NCI-H526 (cell line): ENCODE measurements at regions not wholly inside any gene's neighbourhood (a gene's known extent, or its start where the extent isn't known, plus 50 kb on each side); places are given as distances from the start of the nearest gene placed in this dataset.
"Not testable (repeated sequence)": the region's sequence is repeated elsewhere in the genome, so short reads cannot be mapped to it uniquely, and the experiment has no call there.

Experiments used
- DNase-seq, 2 experiments: peaks; one replicate each; lab custom pipeline; 2025; lab: John Stamatoyannopoulos, UW

DNA sequence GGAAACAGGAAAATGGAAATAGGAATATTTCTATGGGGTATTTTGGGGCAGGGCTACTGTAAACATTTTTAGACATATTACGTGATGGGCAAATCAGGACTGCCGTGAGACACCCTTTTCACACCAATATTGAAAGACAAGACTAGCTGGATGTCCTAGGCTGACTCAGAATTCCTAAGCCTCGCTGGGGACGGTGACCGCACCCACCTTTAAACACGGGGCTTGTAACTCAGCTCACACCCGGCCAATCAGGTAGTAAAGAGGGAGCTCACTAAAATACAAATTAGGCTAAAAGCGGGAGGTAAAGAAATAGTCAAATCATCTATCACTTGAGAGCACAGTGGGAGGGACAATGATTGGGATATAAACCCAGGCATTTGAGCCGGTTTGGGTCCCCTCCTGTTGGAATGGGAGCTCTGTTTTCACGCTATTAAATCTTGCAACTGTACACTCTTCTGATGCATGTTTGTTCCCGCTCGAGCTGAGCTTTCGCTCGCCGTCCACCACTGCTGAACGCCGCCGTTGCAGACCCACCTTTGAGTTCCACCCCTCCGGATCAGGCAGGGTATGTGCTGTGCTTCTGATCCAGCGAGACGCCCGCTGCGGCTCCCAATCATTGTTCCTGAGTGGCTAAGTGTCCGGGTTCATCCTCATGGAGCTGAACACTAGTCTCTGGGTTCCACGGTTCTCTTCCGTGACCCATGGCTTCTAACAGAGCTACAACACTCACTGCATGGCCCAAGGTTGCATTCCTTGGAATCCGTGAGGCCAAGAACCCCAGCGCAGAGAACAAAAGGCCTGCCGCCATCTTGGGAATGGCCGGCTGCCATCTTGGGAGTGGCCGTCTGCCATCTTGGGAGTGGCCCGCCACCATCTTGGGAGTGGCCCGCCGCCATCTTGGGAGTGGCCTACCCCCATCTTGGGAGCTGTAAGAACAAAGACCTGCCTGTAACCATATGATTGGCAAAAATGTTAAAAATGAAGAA lies 152.6 kb downstream of the CRLF2 start:
- DNase-seq, result no peak

DNA sequence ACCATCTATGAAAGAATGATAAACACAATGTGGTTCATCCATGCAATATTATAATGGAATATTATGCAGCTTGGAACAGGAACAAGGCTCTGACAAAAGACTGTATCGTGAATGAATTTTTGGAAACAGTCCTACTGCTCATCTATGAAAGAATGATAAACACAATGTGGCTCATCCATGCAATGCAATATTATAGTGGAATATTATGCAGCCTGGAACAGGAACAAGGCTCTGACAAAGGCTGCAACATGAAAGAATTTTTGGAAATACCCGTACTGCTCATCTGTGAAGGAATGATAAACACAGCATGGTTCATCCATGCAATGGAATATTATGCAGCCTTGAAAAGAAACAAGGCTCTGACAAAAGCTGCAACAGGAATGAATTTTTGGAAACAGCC lies 158.8 kb downstream of the CRLF2 start:
- DNase-seq, result not testable (repeated sequence)

DNA sequence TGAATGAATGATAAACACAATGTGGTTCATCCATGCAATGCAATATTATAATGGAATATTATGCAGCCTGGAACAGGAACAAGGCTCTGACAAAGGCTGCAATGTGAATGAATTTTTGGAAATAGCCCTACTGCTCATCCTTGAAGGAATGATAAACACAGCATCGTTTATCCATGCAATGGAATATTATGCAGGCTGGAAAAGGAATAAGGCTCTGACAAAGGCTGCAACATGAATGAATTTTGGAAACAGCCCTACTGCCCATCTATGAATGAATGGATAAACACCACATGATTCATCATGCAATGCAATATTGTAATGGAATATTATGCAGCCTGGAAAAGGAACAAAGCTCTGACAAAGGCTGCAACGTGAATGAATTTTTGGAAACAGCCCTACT lies 159.4 kb downstream of the CRLF2 start:
- no peak for DNase-seq

DNA sequence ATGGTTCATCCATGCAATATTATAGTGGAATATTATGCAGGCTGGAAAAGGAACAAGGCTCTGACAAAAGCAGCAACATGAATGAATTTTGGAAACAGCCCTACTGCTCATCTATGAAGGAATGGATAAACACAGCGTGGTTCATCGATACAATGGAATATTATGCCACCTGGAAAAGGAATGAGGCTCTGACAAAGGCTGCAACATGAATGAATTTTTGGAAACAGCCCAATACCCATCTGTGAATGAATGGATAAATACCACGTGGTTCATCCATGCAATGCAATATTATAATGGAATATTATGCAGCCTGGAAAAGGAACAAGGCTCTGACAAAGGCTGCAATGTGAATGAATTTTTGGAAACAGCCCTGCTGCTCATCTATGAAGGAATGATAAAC lies 160.4 kb downstream of the CRLF2 start:
- DNase-seq, result no peak

- no peak for DNase-seq
Measured at GRCh38 chrX:1051421-1051820, 161.0 kb downstream of the CRLF2 start.

DNA sequence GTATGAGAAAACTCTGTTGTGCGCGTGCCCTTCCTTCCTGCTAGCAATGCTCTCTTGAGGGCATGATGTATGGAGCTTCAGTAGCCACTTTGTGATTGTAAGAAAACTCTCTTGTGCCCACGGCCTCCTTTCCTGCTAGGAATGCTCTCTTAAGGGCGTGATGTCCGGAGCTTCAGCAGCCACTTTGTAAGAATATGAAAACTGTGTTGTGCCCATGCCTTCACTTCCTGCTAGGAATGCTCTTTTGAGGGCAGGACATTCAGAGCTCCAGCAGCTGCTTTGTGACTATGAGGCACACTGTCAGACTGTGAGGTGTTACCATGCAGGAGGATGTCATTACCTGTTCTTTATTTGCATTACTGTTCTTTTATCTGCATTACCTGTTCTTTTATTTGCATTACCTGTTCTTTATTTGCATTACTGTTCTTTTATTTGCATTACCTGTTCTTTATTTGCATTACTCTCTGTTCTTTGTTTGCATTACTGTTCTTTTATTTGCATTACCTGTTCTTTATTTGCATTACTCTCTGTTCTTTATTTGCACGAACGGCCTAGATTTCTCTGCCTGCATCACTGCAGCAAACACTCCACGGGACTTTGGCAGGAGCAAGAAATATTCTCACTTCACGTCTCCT lies 166.7 kb downstream of the CRLF2 start:
- DNase-seq, result no peak

DNA sequence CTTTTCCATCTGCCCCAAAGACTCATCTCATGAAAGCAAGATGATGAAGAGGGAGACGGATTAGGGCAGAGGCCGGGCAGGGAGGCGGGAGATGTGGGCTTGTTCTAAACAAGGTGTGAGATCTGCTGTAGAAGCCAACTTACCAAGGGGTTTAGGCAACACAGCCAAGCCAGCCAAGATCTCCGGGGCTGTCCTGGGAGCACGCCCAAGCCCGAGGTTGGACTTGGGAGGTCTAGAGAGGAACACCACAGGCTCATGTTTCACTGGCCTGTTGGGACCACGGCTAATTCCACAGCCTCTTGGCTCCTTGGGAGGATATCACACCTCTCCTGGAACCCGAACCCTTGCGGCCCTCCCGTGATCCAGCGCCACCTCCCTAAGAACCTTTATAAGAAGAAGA lies 171.4 kb downstream of the CRLF2 start:
- no peak for DNase-seq

DNA sequence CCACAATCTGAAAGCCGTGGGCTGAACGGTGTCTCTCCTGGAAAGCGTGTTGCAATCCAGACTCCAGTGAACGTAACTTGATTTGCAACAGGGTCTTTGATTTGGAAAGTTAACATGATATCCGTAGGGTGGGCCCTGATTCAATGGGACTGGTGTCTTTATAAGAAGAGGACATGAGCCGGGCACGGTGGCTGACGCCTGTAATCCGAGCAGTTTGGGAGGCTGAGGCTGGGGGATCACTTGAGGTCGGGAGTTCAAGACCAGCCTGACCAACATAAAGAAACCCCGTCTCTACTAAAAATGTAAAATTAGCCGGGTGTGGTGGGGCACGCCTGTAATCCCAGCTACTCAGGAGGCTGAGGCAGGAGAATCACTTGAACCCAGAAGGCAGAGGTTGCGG lies 176.5 kb downstream of the CRLF2 start:
- DNase-seq, result not testable (repeated sequence)

DNA sequence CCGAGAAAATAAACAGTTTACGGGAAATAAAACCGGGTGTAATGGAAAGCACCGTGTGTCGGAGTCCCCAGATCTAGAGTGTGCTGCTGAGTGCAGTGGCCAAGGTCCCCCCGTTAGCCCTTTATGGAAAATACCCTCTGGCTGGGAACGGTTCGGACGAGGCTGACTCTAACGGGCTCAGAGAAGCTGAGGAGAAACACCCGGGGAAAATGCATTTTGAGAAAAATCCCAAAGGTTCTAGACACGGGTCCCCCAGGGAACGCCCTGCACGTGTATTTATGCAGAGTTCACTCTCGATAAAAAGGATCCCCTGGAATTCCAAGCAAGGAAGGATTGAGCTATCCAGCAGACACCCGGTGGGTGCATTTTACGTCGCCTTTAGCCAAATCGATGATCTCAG lies 177.2 kb downstream of the CRLF2 start:
- no peak for DNase-seq

- DNase-seq, result no peak
Measured at GRCh38 chrX:1034717-1035116, 177.7 kb downstream of the CRLF2 start.

- DNase-seq, result no peak
Measured at GRCh38 chrX:1031521-1032430, 180.7 kb downstream of the CRLF2 start.

DNA sequence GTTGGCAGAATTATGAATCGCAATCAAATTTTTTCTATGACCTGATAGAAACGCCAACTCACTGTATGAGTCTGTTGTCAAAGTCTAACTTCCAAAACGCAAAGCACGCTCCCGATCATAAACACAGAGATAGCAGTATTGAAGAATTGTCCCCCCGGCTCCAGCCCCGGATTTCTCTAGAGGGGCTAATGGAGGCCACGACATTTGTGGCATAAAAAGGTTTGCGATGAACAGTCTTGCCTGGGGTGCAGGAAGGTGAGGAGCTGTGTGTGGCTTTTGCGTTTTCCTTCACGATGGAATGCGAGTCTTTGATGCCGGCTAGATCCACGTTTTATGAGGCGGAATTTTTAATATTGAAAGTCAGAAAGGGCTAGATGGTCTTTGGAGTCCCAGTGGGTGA lies 183.0 kb downstream of the CRLF2 start:
- DNase-seq, result no peak

GRCh38 chrX:1027680-1028079 lies 184.8 kb downstream of the CRLF2 start:
- DNase-seq, result no peak

DNA sequence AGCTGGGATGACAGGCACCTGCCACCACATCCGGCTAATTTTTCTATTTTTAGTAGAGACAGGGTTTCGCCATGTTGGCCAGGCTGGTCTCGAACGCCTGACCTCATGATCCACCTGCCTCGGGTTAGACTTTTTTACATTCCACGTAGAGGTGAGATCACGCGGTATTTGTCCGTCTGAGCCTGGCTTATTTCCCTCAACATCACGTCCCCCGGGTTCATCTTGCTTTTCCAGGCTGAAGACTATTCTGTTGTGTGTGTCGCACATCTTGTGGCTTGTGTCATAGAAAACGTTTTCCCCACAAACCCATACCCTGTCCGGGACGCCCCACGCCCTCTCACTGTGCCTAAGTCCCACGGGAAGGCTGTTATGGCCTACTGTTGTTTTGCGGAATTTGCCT lies 185.3 kb downstream of the CRLF2 start:
- DNase-seq, result no peak

DNA sequence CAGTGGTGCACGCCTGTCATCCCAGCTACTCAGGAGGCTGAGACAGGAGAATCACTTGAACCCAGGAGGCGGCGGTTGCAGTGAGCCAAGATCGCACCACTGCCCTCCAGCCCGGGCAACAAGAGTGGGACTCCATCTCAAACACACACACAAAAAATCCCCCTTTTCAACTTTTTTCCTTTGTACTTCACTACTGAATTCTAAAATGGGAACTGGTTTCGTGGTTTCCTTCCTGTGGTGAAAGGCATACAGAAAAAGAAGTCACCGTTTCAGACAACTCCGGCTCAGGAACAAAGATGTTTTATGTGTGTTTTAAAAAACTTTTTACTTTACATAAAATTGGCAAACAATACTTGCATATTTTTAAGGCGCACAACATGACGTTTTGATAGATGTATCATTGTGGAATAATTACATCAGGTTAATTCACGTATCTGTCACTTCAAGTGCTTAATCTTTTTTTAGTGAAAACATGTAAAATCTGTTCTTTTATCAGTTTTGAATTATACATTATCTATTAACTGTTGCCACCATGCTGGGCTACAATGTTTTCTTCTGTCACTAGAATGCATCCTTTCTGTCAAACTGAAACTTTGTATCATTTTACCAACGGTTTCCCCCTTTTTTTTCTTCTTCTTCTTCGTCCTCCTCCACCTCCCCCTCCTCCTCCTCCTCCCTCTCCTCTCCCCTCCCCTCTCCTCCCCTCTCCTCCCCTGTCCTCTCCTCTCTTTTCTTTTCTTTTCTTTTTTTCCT lies 186.0 kb downstream of the CRLF2 start:
- no peak for DNase-seq

GRCh38 chrX:1025413-1025812 lies 187.0 kb downstream of the CRLF2 start:
- no peak for DNase-seq

DNA sequence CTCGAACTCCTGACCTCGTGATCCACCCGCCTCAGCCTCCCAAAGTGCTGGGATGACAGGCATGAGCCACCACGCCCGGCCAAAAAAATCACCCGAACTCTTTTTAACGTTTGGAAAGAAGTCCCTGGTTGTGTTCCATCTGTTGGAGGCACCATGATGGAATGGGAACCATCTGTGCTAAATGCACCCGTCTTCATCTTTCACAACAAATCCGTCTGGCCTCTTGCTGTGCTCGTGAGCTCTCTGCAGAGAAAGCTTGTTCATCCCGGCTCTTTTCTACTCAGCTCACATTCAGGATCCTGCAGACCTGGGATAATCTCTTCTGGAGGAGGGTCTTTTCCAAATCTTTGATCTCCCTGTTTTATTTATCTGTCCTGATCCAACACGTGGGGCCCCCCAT lies 188.8 kb downstream of the CRLF2 start:
- no peak for DNase-seq

DNA sequence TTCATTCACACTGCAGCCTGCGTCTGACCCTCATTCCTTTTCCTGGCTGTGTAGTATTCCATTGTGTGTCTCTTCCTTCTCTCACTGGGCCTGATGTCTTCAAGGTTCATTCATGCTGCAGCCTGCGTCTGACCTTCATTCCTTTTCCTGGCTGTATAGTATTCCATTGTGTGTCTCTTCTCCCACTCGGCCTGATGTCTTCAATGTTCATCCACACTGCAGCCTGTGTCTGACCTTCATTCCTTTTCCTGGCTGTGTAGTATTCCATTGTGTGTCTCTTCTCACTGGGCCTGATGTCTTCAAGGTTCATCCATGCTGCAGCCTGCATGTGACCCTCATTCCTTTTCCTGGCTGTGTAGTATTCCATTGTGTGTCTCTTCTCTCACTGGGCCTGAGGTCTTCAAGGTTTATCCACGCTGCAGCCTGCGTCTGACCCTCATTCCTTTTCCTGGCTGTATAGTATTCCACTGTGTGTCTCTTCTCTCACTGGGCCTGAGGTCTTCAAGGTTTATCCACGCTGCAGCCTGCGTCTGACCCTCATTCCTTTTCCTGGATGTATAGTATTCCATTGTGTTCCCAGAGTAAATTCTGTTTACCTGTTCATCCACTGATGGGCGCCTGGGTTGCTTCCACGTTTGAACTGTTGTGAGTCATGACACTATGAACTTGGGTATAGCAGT lies 191.0 kb downstream of the CRLF2 start:
- DNase-seq, result not testable (repeated sequence)

GRCh38 chrX:1020634-1021166 lies 191.7 kb downstream of the CRLF2 start:
- DNase-seq, result no peak

GRCh38 chrX:1016926-1017325 lies 195.5 kb downstream of the CRLF2 start:
- DNase-seq, result not testable (repeated sequence)

DNA sequence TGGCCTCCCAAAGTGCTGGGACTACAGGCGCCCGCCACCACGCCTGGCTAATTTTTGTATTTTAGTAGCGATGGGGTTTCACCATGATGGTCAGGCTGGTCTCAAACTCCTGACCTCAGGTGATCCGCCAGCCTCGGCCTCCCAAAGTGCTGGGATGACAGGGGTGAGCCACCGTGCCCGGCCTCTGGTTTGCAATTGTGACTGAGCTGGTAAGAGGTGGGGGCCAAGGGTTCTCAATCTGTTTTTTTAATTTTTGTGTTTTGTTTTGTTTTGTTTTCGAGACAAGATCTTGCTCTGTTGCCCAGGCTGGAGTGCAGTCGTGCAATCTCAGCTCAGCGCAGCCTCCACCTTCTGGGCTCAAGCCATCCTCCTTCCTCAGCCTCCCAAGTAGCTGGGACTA lies 196.2 kb downstream of the CRLF2 start:
- DNase-seq, result not testable (repeated sequence)
